ENCODE measurements at regions not wholly inside any gene's neighbourhood (a gene's known extent, or its start where the extent isn't known, plus 50 kb on each side); places are given as distances from the start of the nearest gene placed in this dataset.

- ATAC-seq (ENCODE audit: low read depth) = no peak
- no peak overlapping the region for H3K4me3 Mint-ChIP-seq
- H3K4me2 ChIP-seq (replicated peaks; ENCODE audit: low read depth, low read length, poor library complexity, severe bottlenecking) = no peak overlapping the region
- no peak for DNase-seq
- no peaks in the 10 kb centered on the region for H3K27me3 ChIP-seq (replicated peaks in 1 of 4; ENCODE audit: control extremely low read depth in 1 of 4, control insufficient read depth in 3 of 4, insufficient read depth in 4 of 4, low read length in 3 of 4)
- H3K27me3 Mint-ChIP-seq = no peaks in the 10 kb centered on the region
- POLR2A ChIA-PET = no interaction called here
- intact Hi-C loops (cut with micrococcal nuclease) = no loop called here
- no peak overlapping the region for H3K9ac ChIP-seq (ENCODE audit: low read length)
- WGBS (ENCODE audit: insufficient coverage) = 94% methylated on average over 5 of the region's 9 CpGs
- no peaks in the 10 kb centered on the region for H4K20me1 ChIP-seq (ENCODE audit: control insufficient read depth, insufficient read depth, low read length, poor library complexity, severe bottlenecking)
- peaks cover 17% of the 10 kb centered on the region for H3K9me3 Mint-ChIP-seq (ENCODE audit: insufficient read depth)
- H3K79me2 ChIP-seq (ENCODE audit: control insufficient read depth, insufficient read depth, low read length) = no peaks in the 10 kb centered on the region
- no peaks in the 10 kb centered on the region for H3K36me3 ChIP-seq (replicated peaks in 1 of 2; ENCODE audit: control extremely low read depth in 1 of 2, control insufficient read depth in 1 of 2, extremely low read depth in 1 of 2, insufficient read depth in 2 of 2, low read length in 1 of 2)
- no peak overlapping the region for H3K27ac ChIP-seq (ENCODE audit: low read length in 2 of 2)
- H3K4me3 ChIP-seq (ENCODE audit: control extremely low read depth in 1 of 5, extremely low read depth in 1 of 5, insufficient read depth in 1 of 5, low read depth in 2 of 5, low read length in 4 of 5) = no peak overlapping the region
- peaks cover 0 to 56% (median 0%) of the 10 kb centered on the region in 3 donors for H3K9me3 ChIP-seq (ENCODE audit: control extremely low read depth in 1 of 3, control insufficient read depth in 2 of 3, insufficient read depth in 1 of 3, low read length in 2 of 3)
- H2AFZ ChIP-seq (ENCODE audit: insufficient read depth, low read depth, low read length, poor library complexity, severe bottlenecking) = no peak overlapping the region
- TF ChIP-seq EZH2 (IDR thresholded peaks at IDR 0.05; ENCODE audit: borderline replicate concordance, insufficient read depth, low read depth, low read length, poor library complexity, severe bottlenecking) = no peak
- TF ChIP-seq, protein P1, sequence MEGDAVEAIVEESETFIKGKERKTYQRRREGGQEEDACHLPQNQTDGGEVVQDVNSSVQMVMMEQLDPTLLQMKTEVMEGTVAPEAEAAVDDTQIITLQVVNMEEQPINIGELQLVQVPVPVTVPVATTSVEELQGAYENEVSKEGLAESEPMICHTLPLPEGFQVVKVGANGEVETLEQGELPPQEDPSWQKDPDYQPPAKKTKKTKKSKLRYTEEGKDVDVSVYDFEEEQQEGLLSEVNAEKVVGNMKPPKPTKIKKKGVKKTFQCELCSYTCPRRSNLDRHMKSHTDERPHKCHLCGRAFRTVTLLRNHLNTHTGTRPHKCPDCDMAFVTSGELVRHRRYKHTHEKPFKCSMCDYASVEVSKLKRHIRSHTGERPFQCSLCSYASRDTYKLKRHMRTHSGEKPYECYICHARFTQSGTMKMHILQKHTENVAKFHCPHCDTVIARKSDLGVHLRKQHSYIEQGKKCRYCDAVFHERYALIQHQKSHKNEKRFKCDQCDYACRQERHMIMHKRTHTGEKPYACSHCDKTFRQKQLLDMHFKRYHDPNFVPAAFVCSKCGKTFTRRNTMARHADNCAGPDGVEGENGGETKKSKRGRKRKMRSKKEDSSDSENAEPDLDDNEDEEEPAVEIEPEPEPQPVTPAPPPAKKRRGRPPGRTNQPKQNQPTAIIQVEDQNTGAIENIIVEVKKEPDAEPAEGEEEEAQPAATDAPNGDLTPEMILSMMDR (IDR thresholded peaks at IDR 0.05) = no peak
- CTCF ChIA-PET = no interaction called here
- H3K4me1 ChIP-seq (ENCODE audit: control insufficient read depth in 2 of 2, insufficient read depth in 2 of 2, low read length in 2 of 2) = no peaks in the 10 kb centered on the region
- H3K4me1 Mint-ChIP-seq = no peaks in the 10 kb centered on the region
- no peak overlapping the region for H3K27ac Mint-ChIP-seq
These were observed 2286.4 kb downstream of the TP53TG3F start for GRCh38 chr16:35745821-35746248.

DNA sequence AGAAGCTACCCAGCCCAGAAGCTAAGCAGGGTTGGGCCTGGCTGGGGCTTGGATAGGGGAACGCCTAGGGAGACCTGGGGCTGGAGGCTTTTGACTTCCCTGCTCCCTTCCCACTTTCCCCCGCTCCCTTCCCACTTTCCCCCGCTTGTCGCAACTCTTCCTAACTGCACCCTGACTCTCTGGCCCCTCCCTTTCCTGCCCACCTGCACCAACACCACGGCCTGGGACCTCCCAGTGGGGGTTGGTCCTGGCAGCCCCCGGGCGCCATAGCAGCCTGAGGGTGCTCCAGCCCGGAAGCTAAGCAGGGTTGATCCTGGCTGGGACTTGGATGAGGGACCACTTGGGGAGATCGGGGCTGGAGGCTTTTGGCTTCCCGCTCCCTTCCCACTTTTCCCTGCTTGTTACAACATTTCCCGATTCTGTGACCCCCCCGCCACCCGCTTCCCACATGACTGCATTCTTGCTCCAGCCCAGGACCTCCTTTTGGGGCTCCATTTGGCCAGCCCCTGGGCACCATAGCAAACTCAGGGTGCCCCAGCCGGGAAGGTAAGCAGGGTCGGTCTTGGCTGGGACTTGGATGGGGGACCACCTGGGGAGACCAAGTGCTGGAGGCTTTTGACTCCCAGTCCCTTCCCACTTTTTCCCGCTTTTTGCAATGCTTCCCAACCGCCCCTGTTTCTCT is 2287.0 kb downstream of the TP53TG3F start:
- no peak overlapping the region for H3K9ac ChIP-seq (ENCODE audit: low read length)
- peaks cover 0 to 62% (median 0%) of the 10 kb centered on the region in 3 donors for H3K9me3 ChIP-seq (ENCODE audit: control extremely low read depth in 1 of 3, control insufficient read depth in 2 of 3, insufficient read depth in 1 of 3, low read length in 2 of 3)
- Mint-ChIP-seq H3K9me3 (ENCODE audit: insufficient read depth) (peaks cover 13% of the 10 kb centered on the region), H3K27ac (no peak overlapping the region), H3K4me1 (no peaks in the 10 kb centered on the region), H3K4me3 (no peak overlapping the region), H3K27me3 (no peaks in the 10 kb centered on the region)
- intact Hi-C loops (cut with micrococcal nuclease) = no loop called here
- H2AFZ ChIP-seq (ENCODE audit: insufficient read depth, low read depth, low read length, poor library complexity, severe bottlenecking) = no peak overlapping the region
- no peaks in the 10 kb centered on the region for H3K36me3 ChIP-seq (replicated peaks in 1 of 2; ENCODE audit: control extremely low read depth in 1 of 2, control insufficient read depth in 1 of 2, extremely low read depth in 1 of 2, insufficient read depth in 2 of 2, low read length in 1 of 2)
- POLR2A ChIA-PET = no interaction called here
- ATAC-seq (ENCODE audit: low read depth) = no peak
- H3K27ac ChIP-seq (ENCODE audit: low read length in 2 of 2) = no peak overlapping the region
- no peaks in the 10 kb centered on the region for H3K4me1 ChIP-seq (ENCODE audit: control insufficient read depth in 2 of 2, insufficient read depth in 2 of 2, low read length in 2 of 2)
- H4K20me1 ChIP-seq (ENCODE audit: control insufficient read depth, insufficient read depth, low read length, poor library complexity, severe bottlenecking) = no peaks in the 10 kb centered on the region
- no peaks in the 10 kb centered on the region for H3K79me2 ChIP-seq (ENCODE audit: control insufficient read depth, insufficient read depth, low read length)
- WGBS (ENCODE audit: insufficient coverage) = 97% methylated on average over 15 of the region's 17 CpGs
- no peak for TF ChIP-seq EZH2 (IDR thresholded peaks at IDR 0.05; ENCODE audit: borderline replicate concordance, insufficient read depth, low read depth, low read length, poor library complexity, severe bottlenecking)
- TF ChIP-seq, protein P1 (IDR thresholded peaks at IDR 0.05) = no peak
- DNase-seq = no peak
- no peak overlapping the region for H3K4me3 ChIP-seq (ENCODE audit: control extremely low read depth in 1 of 5, extremely low read depth in 1 of 5, insufficient read depth in 1 of 5, low read depth in 2 of 5, low read length in 4 of 5)
- H3K4me2 ChIP-seq (replicated peaks; ENCODE audit: low read depth, low read length, poor library complexity, severe bottlenecking) = no peak overlapping the region
- no peaks in the 10 kb centered on the region for H3K27me3 ChIP-seq (replicated peaks in 1 of 4; ENCODE audit: control extremely low read depth in 1 of 4, control insufficient read depth in 3 of 4, insufficient read depth in 4 of 4, low read length in 3 of 4)
- CTCF ChIA-PET = no interaction called here

Data from B cell (primary cell).